MM.1S (cell line): ENCODE measurements at regions not wholly inside any gene's neighbourhood (a gene's known extent, or its start where the extent isn't known, plus 50 kb on each side); places are given as distances from the start of the nearest gene placed in this dataset.

Experiments
- EZH2 ChIP-seq: fragments of 300-600 bp; sonication (generic); optimal IDR thresholded peaks from 2 replicates; pipeline ENCODE3; 2017; ENCODE audit warnings: low read depth, mild to moderate bottlenecking, antibody characterized with exemption, low read length, mixed read lengths
- TF ChIP-seq, protein P1 (sequence below): fragments of 300-600 bp; sonication (generic); IDR thresholded peaks from 2 replicates; pipeline ENCODE4 v1.5.1; 2016; ENCODE audit warnings: antibody characterized with exemption, low read length, mixed read lengths

GRCh38 chr14:84262932-84263331 is 1267.0 kb upstream of the FLRT2 start:
- no peak for TF ChIP-seq EZH2
- TF ChIP-seq, protein P1, sequence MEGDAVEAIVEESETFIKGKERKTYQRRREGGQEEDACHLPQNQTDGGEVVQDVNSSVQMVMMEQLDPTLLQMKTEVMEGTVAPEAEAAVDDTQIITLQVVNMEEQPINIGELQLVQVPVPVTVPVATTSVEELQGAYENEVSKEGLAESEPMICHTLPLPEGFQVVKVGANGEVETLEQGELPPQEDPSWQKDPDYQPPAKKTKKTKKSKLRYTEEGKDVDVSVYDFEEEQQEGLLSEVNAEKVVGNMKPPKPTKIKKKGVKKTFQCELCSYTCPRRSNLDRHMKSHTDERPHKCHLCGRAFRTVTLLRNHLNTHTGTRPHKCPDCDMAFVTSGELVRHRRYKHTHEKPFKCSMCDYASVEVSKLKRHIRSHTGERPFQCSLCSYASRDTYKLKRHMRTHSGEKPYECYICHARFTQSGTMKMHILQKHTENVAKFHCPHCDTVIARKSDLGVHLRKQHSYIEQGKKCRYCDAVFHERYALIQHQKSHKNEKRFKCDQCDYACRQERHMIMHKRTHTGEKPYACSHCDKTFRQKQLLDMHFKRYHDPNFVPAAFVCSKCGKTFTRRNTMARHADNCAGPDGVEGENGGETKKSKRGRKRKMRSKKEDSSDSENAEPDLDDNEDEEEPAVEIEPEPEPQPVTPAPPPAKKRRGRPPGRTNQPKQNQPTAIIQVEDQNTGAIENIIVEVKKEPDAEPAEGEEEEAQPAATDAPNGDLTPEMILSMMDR, result no peak
